HCT116 (cell line): ENCODE measurements at regions not wholly inside any gene's neighbourhood (a gene's known extent, or its start where the extent isn't known, plus 50 kb on each side); places are given as distances from the start of the nearest gene placed in this dataset.
A peak's percentile ranks its signal among the peaks of the same experiment; 100 is the strongest.

Source experiments
- ATAC-seq: fragments of 200-7000 bp; cut with Tn5 transposase; 2 replicates; pipeline ENCODE4 v1.9.1; 2020; ENCODE audit warnings: mild to moderate bottlenecking, moderate library complexity
- BruUV-seq: library from RNA; stranded (reverse); fragments of 400-500 nt; replicated peaks from 2 replicates; lab custom pipeline; 2021; lab: Mats Ljungman, UMichigan
- CTCF ChIA-PET: fragments of 300-600 bp; sonication (Branson Sonifier 250); formaldehyde crosslinking; loops from one replicate; lab custom pipeline; 2021; ENCODE audit warnings: antibody characterized with exemption; lab: Charles Lee
- POLR2A ChIA-PET: fragments of 300-600, 350-600 bp; sonication (Branson Sonifier 250); formaldehyde crosslinking; loops from one replicate; lab custom pipeline; 2021; ENCODE audit warnings: antibody characterized with exemption; lab: Charles Lee
- RAD21 ChIA-PET, 2 experiments: fragments of 300-600 bp; sonication (Branson Sonifier 250); formaldehyde crosslinking; loops; one replicate each; lab custom pipeline; 2023; ENCODE audit warnings: low total read pairs in 2 of 2; ENCODE audit not compliant: uncharacterized antibody in 2 of 2, unreplicated experiment in 2 of 2, low non-redundant PET in 1 of 2; lab: Charles Lee
- DNase-seq: peaks from one replicate; pipeline ENCODE4 v3.0.0-alpha.2; 2010; ENCODE audit warnings: low read depth, low spot score
- H2AFZ ChIP-seq: fragments of 200-600 bp; shearing (Covaris generic), sonication (generic); 2 replicates; pipeline ENCODE4 v1.6.1; 2017; ENCODE audit warnings: low read depth, mixed run types, mixed read lengths, antibody characterized with exemption, low read length; ENCODE audit not compliant: poor library complexity, severe bottlenecking
- H3K27ac ChIP-seq: 2 replicates; pipeline ENCODE4 v1.5.1; 2012; ENCODE audit warnings: low read depth, low read length
- H3K27me3 ChIP-seq: fragments of 200-600 bp; sonication (generic); 2 replicates; pipeline ENCODE4 v1.6.1; 2016; ENCODE audit warnings: mixed run types, low read length, mixed read lengths; ENCODE audit not compliant: insufficient read depth
- H3K36me3 ChIP-seq, 2 experiments: fragments of 200-500 bp in 1 of 2; fragments of 200-600 bp in 1 of 2; sonication (Bioruptor generic) in 1 of 2; sonication (generic) in 1 of 2; 2 replicates each; pipeline versions ENCODE4 v1.5.1 to v1.6.1; 2014 to 2016; ENCODE audit warnings: low read length in 2 of 2, inconsistent platforms in 1 of 2, mixed read lengths in 1 of 2, mixed run types in 1 of 2; ENCODE audit not compliant: insufficient read depth in 2 of 2, control insufficient read depth in 1 of 2
- H3K4me1 ChIP-seq, 2 experiments: fragments of 200-600 bp in 1 of 2; sonication (generic) in 1 of 2; 2 replicates each; pipeline versions ENCODE4 v1.5.1 to v1.6.1; 2012 to 2017; ENCODE audit warnings: low read length in 2 of 2, inconsistent platforms in 1 of 2, mild to moderate bottlenecking in 1 of 2, mixed read lengths in 1 of 2, mixed run types in 1 of 2, moderate library complexity in 1 of 2; ENCODE audit not compliant: insufficient read depth in 2 of 2, control insufficient read depth in 1 of 2
- H3K4me2 ChIP-seq: fragments of 200-600 bp; sonication (generic); 2 replicates; pipeline ENCODE4 v1.6.1; 2017; ENCODE audit warnings: mixed run types, low read length, mixed read lengths
- H3K4me3 ChIP-seq, 2 experiments: fragments of 200-600 bp in 1 of 2; sonication (generic) in 1 of 2; replicated peaks in 1 of 2; 2 replicates each; pipeline ENCODE4 v1.5.1; 2011 to 2016; ENCODE audit warnings: low read length in 2 of 2, control low read depth in 1 of 2, low read depth in 1 of 2, mild to moderate bottlenecking in 1 of 2, mixed read lengths in 1 of 2, mixed run types in 1 of 2
- H3K79me2 ChIP-seq: fragments of 200-600 bp; sonication (generic); 2 replicates; pipeline ENCODE4 v1.6.1; 2017; ENCODE audit warnings: mild to moderate bottlenecking, mixed run types, low read length, moderate library complexity, mixed read lengths; ENCODE audit not compliant: insufficient read depth
- H3K9ac ChIP-seq: fragments of 200-600 bp; sonication (generic); 2 replicates; pipeline ENCODE4 v1.6.1; 2016; ENCODE audit warnings: low read length, mixed read lengths
- H3K9me2 ChIP-seq: fragments of 200-600 bp; sonication (generic), shearing (Covaris generic); 2 replicates; pipeline ENCODE4 v1.6.1; 2017; ENCODE audit warnings: mixed run types, mild to moderate bottlenecking, moderate library complexity; ENCODE audit not compliant: insufficient read depth
- H3K9me3 ChIP-seq, 2 experiments: fragments of 200-500 bp in 1 of 2; fragments of 200-600 bp in 1 of 2; sonication (Bioruptor generic) in 1 of 2; sonication (generic) in 1 of 2; 2 replicates each; pipeline ENCODE4 v1.6.1; 2014 to 2017; ENCODE audit warnings: low read length in 2 of 2, mixed read lengths in 2 of 2, inconsistent platforms in 1 of 2, low read depth in 1 of 2, mild to moderate bottlenecking in 1 of 2, mixed run types in 1 of 2, moderate library complexity in 1 of 2; ENCODE audit not compliant: control insufficient read depth in 1 of 2, insufficient read depth in 1 of 2
- H4K20me1 ChIP-seq: fragments of 200-600 bp; sonication (generic), shearing (Covaris generic); 2 replicates; pipeline ENCODE4 v1.6.1; 2017; ENCODE audit warnings: mixed run types, mild to moderate bottlenecking, moderate library complexity; ENCODE audit not compliant: insufficient read depth
- EGR1 ChIP-seq: IDR thresholded peaks from 2 replicates; pipeline ENCODE4 v1.6.1; 2012; ENCODE audit warnings: low read depth
- EZH2 ChIP-seq: fragments of 200-600 bp; sonication (generic); IDR thresholded peaks from 2 replicates; pipeline ENCODE4 v1.6.1; 2017; ENCODE audit warnings: antibody characterized with exemption, mixed run types
- FOSL1 ChIP-seq: IDR thresholded peaks from 2 replicates; pipeline ENCODE4 v1.6.1; 2012; ENCODE audit warnings: low read depth
- JUND ChIP-seq: IDR thresholded peaks from 2 replicates; pipeline ENCODE4 v1.6.1; 2012
- MAX ChIP-seq: IDR thresholded peaks from 2 replicates; pipeline ENCODE4 v1.6.1; 2012
- POLR2A ChIP-seq: IDR thresholded peaks from 2 replicates; pipeline ENCODE4 v1.7.0; 2011; ENCODE audit warnings: borderline replicate concordance; ENCODE audit not compliant: insufficient read depth, insufficient read length; ENCODE audit errors: extremely low read depth
- POLR2AphosphoS5 ChIP-seq: IDR thresholded peaks from 2 replicates; pipeline ENCODE4 v1.6.1; 2011; ENCODE audit warnings: mild to moderate bottlenecking, low read depth, low read length, moderate library complexity
- RAD21 ChIP-seq: IDR thresholded peaks from 2 replicates; pipeline ENCODE4 v1.6.1; 2012; ENCODE audit warnings: low read depth, mild to moderate bottlenecking
- REST ChIP-seq: IDR thresholded peaks from 2 replicates; pipeline ENCODE4 v1.6.1; 2012; ENCODE audit warnings: low read depth
- SIN3A ChIP-seq: IDR thresholded peaks from 2 replicates; pipeline ENCODE4 v1.6.1; 2012; ENCODE audit warnings: low read depth
- SP1 ChIP-seq: IDR thresholded peaks from 2 replicates; pipeline ENCODE4 v1.6.1; 2012; ENCODE audit warnings: low read depth
- TCF7L2 ChIP-seq: IDR thresholded peaks from 2 replicates; pipeline ENCODE4 v1.7.0; 2011; ENCODE audit warnings: borderline replicate concordance, inconsistent platforms; ENCODE audit not compliant: insufficient read depth, insufficient read length; ENCODE audit errors: extremely low read depth
- YY1 ChIP-seq: IDR thresholded peaks from 2 replicates; pipeline ENCODE4 v1.6.1; 2011; ENCODE audit warnings: low read length, low read depth, moderate library complexity, mild to moderate bottlenecking; ENCODE audit not compliant: insufficient replicate concordance; ENCODE audit errors: extremely low read depth
- ZFX ChIP-seq: fragments of 450-650 bp; IDR thresholded peaks from 2 replicates; pipeline ENCODE4 v1.6.1; 2017
- intact Hi-C: fragments of 100-400 bp; cut with micrococcal nuclease; formaldehyde crosslinking; loops from 2 replicates; pipeline ENCODE4 v1.10.0; 2022

- ATAC-seq (peak; percentile 92), DNase-seq (peak; percentile 91)
- TF ChIP-seq TCF7L2 (peak; percentile 27), YY1 (peak; percentile 58), POLR2AphosphoS5 (peak; percentile 69), JUND (no peak)
- H3K9me3 ChIP-seq = no peaks in the 10 kb centered on the region; a peak in 1 of 4 replicates
- H4K20me1 ChIP-seq = no peaks in the 10 kb centered on the region
- H3K4me2 ChIP-seq = peak overlapping the region; percentile 80
- ChIA-PET RAD21 (interaction anchor here (0.6 to 1.0 kb wide), 5 partner anchors 61 to 187 kb away, joined by 3 to 6 read pairs (median 4); no protein-coding TSS in a partner anchor), POLR2A (interaction anchor here (0.7 to 3.1 kb wide), 12 partner anchors 9 to 148 kb away, joined by 3 to 18 read pairs (median 4); no protein-coding TSS in a partner anchor), CTCF (interaction anchor here (0.8 to 1.3 kb wide), 3 partner anchors 9 to 133 kb away, joined by 3 to 4 read pairs (median 3); no protein-coding TSS in a partner anchor)
- 0 out of 4 replicates have a peak, but pooled peaks cover 0 to 2% of the 10 kb centered on the region in 2 experiments for H3K36me3 ChIP-seq
- peaks cover 19 to 48% of the 10 kb centered on the region in 2 experiments for H3K4me1 ChIP-seq
- H3K27ac ChIP-seq = peak overlapping the region; percentile 93
- no peaks in the 10 kb centered on the region for H3K9me2 ChIP-seq
- intact Hi-C loops = loop anchor here (1.0 to 2.0 kb wide), 3 partner anchors 8 to 98 kb away; no protein-coding TSS in a partner anchor
- no peaks in the 10 kb centered on the region for H3K27me3 ChIP-seq
- no peaks in the 10 kb centered on the region for H3K79me2 ChIP-seq
- BruUV-seq = no TSS peak
- H3K9ac ChIP-seq = peak overlapping the region; percentile 63
- no peak overlapping the region for H2AFZ ChIP-seq
- peak overlapping the region; percentile 31 to 45 for H3K4me3 ChIP-seq
These were observed 124.8 kb upstream of the MAP1LC3B2 start for GRCh38 chr12:116434155-116435011.

- intact Hi-C loops = loop anchor here (2.0 kb wide), 2 partner anchors 61 to 97 kb away; no protein-coding TSS in a partner anchor
- Histone ChIP-seq H3K9ac (no peak overlapping the region), H3K9me2 (no peaks in the 10 kb centered on the region), H3K79me2 (no peaks in the 10 kb centered on the region), H3K4me1 (peaks cover 19 to 44% of the 10 kb centered on the region in 2 experiments), H3K27me3 (no peaks in the 10 kb centered on the region), H3K36me3 (0 out of 4 replicates have a peak, but pooled peaks cover 0 to 2% of the 10 kb centered on the region in 2 experiments), H3K4me2 (no peak overlapping the region), H3K27ac (no peak overlapping the region), H2AFZ (no peak overlapping the region), H3K4me3 (no peak overlapping the region), H4K20me1 (no peaks in the 10 kb centered on the region), H3K9me3 (no peaks in the 10 kb centered on the region; a peak in 1 of 4 replicates)
- no TSS peak for BruUV-seq
- ATAC-seq (no peak), DNase-seq (no peak)
- ChIA-PET POLR2A (interaction anchor here (1.0 to 1.5 kb wide), 2 partner anchors 19 to 70 kb away, joined by 3 to 5 read pairs; no protein-coding TSS in a partner anchor), RAD21 (no interaction called here), CTCF (no interaction called here)
- TF ChIP-seq RAD21 (no peak), FOSL1 (no peak), MAX (no peak), POLR2A (no peak), SP1 (no peak), ZFX (no peak), TCF7L2 (no peak), REST (no peak), EGR1 (no peak), EZH2 (no peak), SIN3A (no peak)
These were observed 123.2 kb upstream of the MAP1LC3B2 start for GRCh38 chr12:116435984-116436383.
